H9 (cell line): ENCODE measurements at regions not wholly inside any gene's neighbourhood (a gene's known extent, or its start where the extent isn't known, plus 50 kb on each side); places are given as distances from the start of the nearest gene placed in this dataset.

Source experiments
- DNase-seq: peaks from one replicate; pipeline ENCODE4 v3.0.0-alpha.2; 2017
- H2AFZ ChIP-seq: one replicate; pipeline ENCODE4 v1.6.1; 2013; ENCODE audit warnings: mild to moderate bottlenecking, low read length, control low read depth, moderate library complexity
- H2AK5ac ChIP-seq: 2 replicates; pipeline ENCODE4 v1.6.1; 2013; ENCODE audit warnings: low read length, control low read depth, mixed read lengths; ENCODE audit not compliant: insufficient read length
- H2BK120ac ChIP-seq: one replicate; pipeline ENCODE4 v1.6.1; 2013; ENCODE audit warnings: low read depth, mild to moderate bottlenecking, low read length, control low read depth, inconsistent platforms; ENCODE audit not compliant: poor library complexity, severe bottlenecking
- H2BK12ac ChIP-seq: 2 replicates; pipeline ENCODE4 v1.6.1; 2013; ENCODE audit warnings: low read length, control low read depth, mixed read lengths, low read depth; ENCODE audit not compliant: insufficient read length
- H2BK15ac ChIP-seq: 2 replicates; pipeline ENCODE4 v1.6.1; 2013; ENCODE audit warnings: low read depth, low read length, control low read depth
- H2BK20ac ChIP-seq: one replicate; pipeline ENCODE4 v1.6.1; 2013; ENCODE audit warnings: low read depth, mild to moderate bottlenecking, low read length, control low read depth, inconsistent platforms; ENCODE audit not compliant: poor library complexity, severe bottlenecking
- H2BK5ac ChIP-seq: 2 replicates; pipeline ENCODE4 v1.6.1; 2013; ENCODE audit warnings: low read length, control low read depth, mixed read lengths; ENCODE audit not compliant: insufficient read length
- H3K14ac ChIP-seq: 2 replicates; pipeline ENCODE4 v1.6.1; 2013; ENCODE audit warnings: low read length, control low read depth; ENCODE audit not compliant: insufficient read depth
- H3K18ac ChIP-seq: 2 replicates; pipeline ENCODE4 v1.6.1; 2013; ENCODE audit warnings: low read depth, mild to moderate bottlenecking, mixed read lengths, low read length, control low read depth; ENCODE audit not compliant: insufficient read length
- H3K23ac ChIP-seq: 2 replicates; pipeline ENCODE4 v1.6.1; 2013; ENCODE audit warnings: low read length, control low read depth, mixed read lengths, low read depth; ENCODE audit not compliant: insufficient read length
- H3K23me2 ChIP-seq: 2 replicates; pipeline ENCODE4 v1.6.1; 2013; ENCODE audit warnings: low read depth, mild to moderate bottlenecking, mixed read lengths, low read length, control low read depth; ENCODE audit not compliant: insufficient read length, poor library complexity, severe bottlenecking
- H3K27ac ChIP-seq: 2 replicates; pipeline ENCODE4 v1.5.1; 2013; ENCODE audit warnings: low read length, control low read depth, mixed read lengths, low read depth; ENCODE audit not compliant: insufficient read length
- H3K27me3 ChIP-seq: 2 replicates; pipeline ENCODE4 v1.6.1; 2013; ENCODE audit warnings: low read length, control low read depth, inconsistent platforms; ENCODE audit not compliant: insufficient read depth
- H3K4ac ChIP-seq: 2 replicates; pipeline ENCODE4 v1.6.1; 2013; ENCODE audit warnings: low read depth, mild to moderate bottlenecking, control low read depth, inconsistent platforms, low read length, moderate library complexity
- H3K4me1 ChIP-seq: 2 replicates; pipeline ENCODE4 v1.6.1; 2013; ENCODE audit warnings: low read length, control low read depth, inconsistent platforms; ENCODE audit not compliant: insufficient read depth
- H3K4me2 ChIP-seq: 2 replicates; pipeline ENCODE4 v1.6.1; 2013; ENCODE audit warnings: low read length, control low read depth, mixed read lengths; ENCODE audit not compliant: insufficient read length, insufficient read depth
- H3K56ac ChIP-seq: 2 replicates; pipeline ENCODE4 v1.6.1; 2013; ENCODE audit warnings: low read depth, mild to moderate bottlenecking, mixed read lengths, low read length, control low read depth; ENCODE audit not compliant: insufficient read length
- H3K79me1 ChIP-seq: 2 replicates; pipeline ENCODE4 v1.6.1; 2013; ENCODE audit warnings: low read depth, mild to moderate bottlenecking, moderate library complexity, low read length, control low read depth, inconsistent platforms; ENCODE audit not compliant: insufficient read depth, poor library complexity, severe bottlenecking
- H3K79me2 ChIP-seq: 2 replicates; pipeline ENCODE4 v1.6.1; 2013; ENCODE audit warnings: low read length, control low read depth, inconsistent platforms; ENCODE audit not compliant: insufficient read depth
- H3K9ac ChIP-seq: 2 replicates; pipeline ENCODE4 v1.6.1; 2013; ENCODE audit warnings: low read length, control low read depth, mixed read lengths; ENCODE audit not compliant: insufficient read length; ENCODE audit errors: extremely low read depth
- H3K9me3 ChIP-seq: one replicate; pipeline ENCODE4 v1.6.1; 2013; ENCODE audit warnings: low read depth, low read length, inconsistent platforms; ENCODE audit not compliant: control insufficient read depth
- H3T11ph ChIP-seq: one replicate; pipeline ENCODE4 v1.6.1; 2013; ENCODE audit warnings: mild to moderate bottlenecking, low read length, control low read depth, inconsistent platforms
- H4K20me1 ChIP-seq: one replicate; pipeline ENCODE4 v1.6.1; 2013; ENCODE audit not compliant: control insufficient read depth, insufficient read length, insufficient read depth
- H4K5ac ChIP-seq: 2 replicates; pipeline ENCODE4 v1.6.1; 2013; ENCODE audit warnings: low read depth, mild to moderate bottlenecking, mixed read lengths, low read length, control low read depth; ENCODE audit not compliant: insufficient read length
- H4K8ac ChIP-seq: replicated peaks from 2 replicates; pipeline ENCODE4 v1.6.1; 2013; ENCODE audit warnings: low read length, control low read depth, mixed read lengths, low read depth; ENCODE audit not compliant: insufficient read length
- H4K91ac ChIP-seq: 2 replicates; pipeline ENCODE4 v1.6.1; 2013; ENCODE audit warnings: low read depth, mild to moderate bottlenecking, moderate library complexity, mixed read lengths, low read length, control low read depth; ENCODE audit not compliant: insufficient read length
- H3K27ac Mint-ChIP-seq, 3 experiments: 2 replicates in 2 of 3; 3 replicates in 1 of 3; pipeline ENCODE4 v1.8.0; 2020 to 2021; ENCODE audit warnings: mixed read lengths in 3 of 3, mild to moderate bottlenecking in 1 of 3, moderate library complexity in 1 of 3
- H3K27me3 Mint-ChIP-seq: 2 replicates; pipeline ENCODE4 v1.8.0; 2021; ENCODE audit warnings: low read depth, mild to moderate bottlenecking, moderate library complexity, mixed read lengths
- H3K36me3 Mint-ChIP-seq, 3 experiments: 2 replicates in 2 of 3; 3 replicates in 1 of 3; pipeline ENCODE4 v1.8.0; 2020 to 2021; ENCODE audit warnings: low read depth in 3 of 3, mixed read lengths in 3 of 3; ENCODE audit not compliant: insufficient read depth in 1 of 3
- H3K4me1 Mint-ChIP-seq, 2 experiments: 2 replicates each; pipeline ENCODE4 v1.8.0; 2020; ENCODE audit warnings: mixed read lengths in 2 of 2
- H3K4me3 Mint-ChIP-seq, 2 experiments: 2 replicates in 1 of 2; 3 replicates in 1 of 2; pipeline ENCODE4 v1.8.0; 2020 to 2021; ENCODE audit warnings: mild to moderate bottlenecking in 2 of 2, mixed read lengths in 2 of 2, moderate library complexity in 1 of 2
- H3K9me3 Mint-ChIP-seq, 2 experiments: 2 replicates in 1 of 2; 3 replicates in 1 of 2; pipeline ENCODE4 v1.8.0; 2020; ENCODE audit warnings: mild to moderate bottlenecking in 2 of 2, mixed read lengths in 2 of 2, moderate library complexity in 1 of 2
- WGBS: extraction: QIAGEN DNeasy Blood & Tissue Kit; methylation state at CpG from one replicate; pipeline ENCODE4 v1.1.7; 2013; ENCODE audit warnings: missing lambda C conversion rate, low lambda C conversion rate, mixed read lengths; ENCODE audit not compliant: insufficient read length; ENCODE audit errors: extremely low coverage; 5-methylcytosine and 5-hydroxymethylcytosine counted together
- TF ChIP-seq, protein P1 (sequence below): fragments of 200-600 bp; sonication (generic); conservative IDR thresholded peaks from 3 replicates; pipeline ENCODE4 v1.8.0; 2021; ENCODE audit warnings: antibody characterized with exemption, mild to moderate bottlenecking

DNA sequence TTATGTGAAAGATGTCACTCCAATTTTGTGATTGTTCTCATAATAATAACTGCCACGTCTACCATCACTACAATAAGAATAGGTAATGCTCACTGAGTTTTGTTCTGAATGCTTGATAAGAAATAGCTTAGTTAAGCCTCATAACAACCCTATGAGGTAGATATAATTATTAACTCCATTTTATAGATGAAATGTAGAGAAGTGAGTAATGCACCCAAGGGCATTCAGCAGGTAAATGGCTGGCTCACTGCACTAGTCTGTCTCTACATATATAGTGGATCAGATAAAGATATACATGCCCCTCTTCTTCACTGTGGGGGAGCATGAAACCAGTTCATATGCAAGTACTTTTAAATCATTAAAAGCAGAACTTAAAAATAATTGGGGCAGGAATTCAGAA is 65.8 kb upstream of the SLC4A4 start:
- Histone ChIP-seq H3K27me3 (no peaks in the 10 kb centered on the region), H3T11ph (no peak overlapping the region), H2BK120ac (no peak overlapping the region)

More for the DNA sequence above, 65.8 kb upstream of the SLC4A4 start:
- Mint-ChIP-seq H3K36me3 (no peaks in the 10 kb centered on the region), H3K9me3 (no peaks in the 10 kb centered on the region), H3K27me3 (no peaks in the 10 kb centered on the region), H3K27ac (no peak overlapping the region), H3K4me1 (peaks cover 2 to 26% of the 10 kb centered on the region in 2 experiments), H3K4me3 (no peak overlapping the region)
- WGBS, result no CpG with 5 or more reads among the region's 1 CpG
- Histone ChIP-seq H3K79me2 (no peaks in the 10 kb centered on the region), H3K4me1 (0 out of 2 replicates have a peak, but pooled peaks cover 2% of the 10 kb centered on the region), H3K23me2 (no peaks in the 10 kb centered on the region), H4K20me1 (no peaks in the 10 kb centered on the region), H2BK5ac (no peak overlapping the region), H2BK15ac (no peak overlapping the region), H4K5ac (no peak overlapping the region), H4K91ac (no peak overlapping the region), H2BK12ac (no peak overlapping the region), H3K79me1 (no peaks in the 10 kb centered on the region), H3K27ac (no peak overlapping the region), H3K23ac (no peak overlapping the region), H4K8ac (no peak overlapping the region), H3K56ac (no peak overlapping the region), H3K4me2 (no peak overlapping the region), H3K9me3 (no peaks in the 10 kb centered on the region), H3K9ac (no peak overlapping the region), H2AFZ (no peak overlapping the region), H2AK5ac (no peak overlapping the region), H2BK20ac (no peak overlapping the region), H3K4ac (no peak overlapping the region), H3K18ac (no peak overlapping the region), H3K14ac (no peak overlapping the region)
- DNase-seq, result no peak
- TF ChIP-seq, protein P1, sequence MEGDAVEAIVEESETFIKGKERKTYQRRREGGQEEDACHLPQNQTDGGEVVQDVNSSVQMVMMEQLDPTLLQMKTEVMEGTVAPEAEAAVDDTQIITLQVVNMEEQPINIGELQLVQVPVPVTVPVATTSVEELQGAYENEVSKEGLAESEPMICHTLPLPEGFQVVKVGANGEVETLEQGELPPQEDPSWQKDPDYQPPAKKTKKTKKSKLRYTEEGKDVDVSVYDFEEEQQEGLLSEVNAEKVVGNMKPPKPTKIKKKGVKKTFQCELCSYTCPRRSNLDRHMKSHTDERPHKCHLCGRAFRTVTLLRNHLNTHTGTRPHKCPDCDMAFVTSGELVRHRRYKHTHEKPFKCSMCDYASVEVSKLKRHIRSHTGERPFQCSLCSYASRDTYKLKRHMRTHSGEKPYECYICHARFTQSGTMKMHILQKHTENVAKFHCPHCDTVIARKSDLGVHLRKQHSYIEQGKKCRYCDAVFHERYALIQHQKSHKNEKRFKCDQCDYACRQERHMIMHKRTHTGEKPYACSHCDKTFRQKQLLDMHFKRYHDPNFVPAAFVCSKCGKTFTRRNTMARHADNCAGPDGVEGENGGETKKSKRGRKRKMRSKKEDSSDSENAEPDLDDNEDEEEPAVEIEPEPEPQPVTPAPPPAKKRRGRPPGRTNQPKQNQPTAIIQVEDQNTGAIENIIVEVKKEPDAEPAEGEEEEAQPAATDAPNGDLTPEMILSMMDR, result no peak
